ENCODE measurements at regions not wholly inside any gene's neighbourhood (a gene's known extent, or its start where the extent isn't known, plus 50 kb on each side); places are given as distances from the start of the nearest gene placed in this dataset.

- Mint-ChIP-seq H3K9me3 (no peaks in the 10 kb centered on the region), H3K27ac (no peak overlapping the region), H3K4me1 (peaks cover 11% of the 10 kb centered on the region), H3K4me3 (no peak overlapping the region), H3K27me3 (peaks cover 1% of the 10 kb centered on the region), H3K36me3 (no peaks in the 10 kb centered on the region)
Observed at GRCh38 chr5:96601200-96601599, 61.0 kb upstream of the CAST start.

- Mint-ChIP-seq H3K4me3 (no peak overlapping the region), H3K9me3 (no peaks in the 10 kb centered on the region), H3K4me1 (peaks cover 11% of the 10 kb centered on the region), H3K27ac (no peak overlapping the region), H3K36me3 (no peaks in the 10 kb centered on the region), H3K27me3 (peaks cover 1% of the 10 kb centered on the region)
Observed at GRCh38 chr5:96601715-96602244, 60.4 kb upstream of the CAST start.

GRCh38 chr5:96602776-96603175, 59.4 kb upstream of the CAST start:
- no peak overlapping the region for H3K27ac Mint-ChIP-seq
- no peak overlapping the region for H3K4me3 Mint-ChIP-seq
- H3K36me3 Mint-ChIP-seq: no peaks in the 10 kb centered on the region
- peaks cover 3% of the 10 kb centered on the region for H3K4me1 Mint-ChIP-seq
- H3K9me3 Mint-ChIP-seq: no peaks in the 10 kb centered on the region
- peaks cover 1% of the 10 kb centered on the region for H3K27me3 Mint-ChIP-seq

- H3K9me3 Mint-ChIP-seq: peaks cover 5% of the 10 kb centered on the region
- H3K27me3 Mint-ChIP-seq: peaks cover 3% of the 10 kb centered on the region
- no peak overlapping the region for H3K27ac Mint-ChIP-seq
Observed at GRCh38 chr5:96605144-96605837, 56.9 kb upstream of the CAST start.

GRCh38 chr5:96609369-96609768, 52.8 kb upstream of the CAST start:
- Mint-ChIP-seq H3K27me3 (peaks cover 13% of the 10 kb centered on the region), H3K9me3 (peaks cover 5% of the 10 kb centered on the region), H3K27ac (no peak overlapping the region), H3K36me3 (peaks cover 1% of the 10 kb centered on the region), H3K4me3 (no peak overlapping the region), H3K4me1 (peaks cover 5% of the 10 kb centered on the region)

More at GRCh38 chr5:96605144-96605837, 56.9 kb upstream of the CAST start:
- no peaks in the 10 kb centered on the region for H3K4me1 Mint-ChIP-seq
- H3K36me3 Mint-ChIP-seq: peaks cover 1% of the 10 kb centered on the region
- H3K4me3 Mint-ChIP-seq: no peak overlapping the region

- Mint-ChIP-seq H3K36me3 (peaks cover 1% of the 10 kb centered on the region), H3K27me3 (peaks cover 13% of the 10 kb centered on the region), H3K4me3 (no peak overlapping the region), H3K9me3 (peaks cover 5% of the 10 kb centered on the region), H3K4me1 (peaks cover 5% of the 10 kb centered on the region), H3K27ac (no peak overlapping the region)
Observed at GRCh38 chr5:96610747-96611146, 51.4 kb upstream of the CAST start.

- Mint-ChIP-seq H3K4me1 (peaks cover 5% of the 10 kb centered on the region), H3K27ac (no peak overlapping the region), H3K27me3 (peaks cover 13% of the 10 kb centered on the region), H3K36me3 (peaks cover 1% of the 10 kb centered on the region), H3K4me3 (no peak overlapping the region), H3K9me3 (peaks cover 5% of the 10 kb centered on the region)
Observed at GRCh38 chr5:96611946-96612345, 50.2 kb upstream of the CAST start.

Measured in activated naive CD4-positive, alpha-beta T cell treated with anti-CD3 and anti-CD28 coated beads, Interleukin-2, amount 50 U/mL, for 24 hours (primary cell).